HepG2 (cell line): ENCODE measurements at regions not wholly inside any gene's neighbourhood (a gene's known extent, or its start where the extent isn't known, plus 50 kb on each side); places are given as distances from the start of the nearest gene placed in this dataset.

Experiments used
- ARNTL ChIP-seq: sonication (generic); formaldehyde crosslinking; IDR thresholded peaks from 2 replicates; pipeline ENCODE4 v1.4.0; 2020; ENCODE audit warnings: mild to moderate bottlenecking, missing genetic modification reagents
- CHCHD3 ChIP-seq: sonication (generic); formaldehyde crosslinking; IDR thresholded peaks from 2 replicates; pipeline ENCODE4 v1.8.0; 2022; ENCODE audit warnings: mild to moderate bottlenecking, missing genetic modification reagents, moderate library complexity
- CTCF ChIP-seq: sonication (generic); formaldehyde crosslinking; IDR thresholded peaks from 2 replicates; pipeline ENCODE4 v1.5.0; 2020; ENCODE audit warnings: mild to moderate bottlenecking, missing genetic modification reagents, moderate library complexity
- RARA ChIP-seq: IDR thresholded peaks from 2 replicates; pipeline ENCODE4 v1.6.1; 2016; ENCODE audit warnings: missing genetic modification reagents, missing compliant biosample characterization
- YY1 ChIP-seq: IDR thresholded peaks from 2 replicates; pipeline ENCODE4 v1.6.1; 2011; ENCODE audit warnings: low read length, low read depth, moderate library complexity, mild to moderate bottlenecking; ENCODE audit not compliant: insufficient read depth, insufficient replicate concordance
- ZFP36L2 ChIP-seq: sonication (generic); formaldehyde crosslinking; IDR thresholded peaks from 2 replicates; pipeline ENCODE4 v1.4.0; 2020; ENCODE audit warnings: missing genetic modification reagents
- ZNF740 ChIP-seq: sonication (generic); formaldehyde crosslinking; IDR thresholded peaks from 2 replicates; pipeline ENCODE4 v1.4.0; 2020; ENCODE audit warnings: missing genetic modification reagents
- TF ChIP-seq, protein P1 (sequence below): sonication (generic); formaldehyde crosslinking; conservative IDR thresholded peaks from 2 replicates; pipeline ENCODE4 v1.8.0; 2022; ENCODE audit warnings: low read depth, missing genetic modification reagents

DNA sequence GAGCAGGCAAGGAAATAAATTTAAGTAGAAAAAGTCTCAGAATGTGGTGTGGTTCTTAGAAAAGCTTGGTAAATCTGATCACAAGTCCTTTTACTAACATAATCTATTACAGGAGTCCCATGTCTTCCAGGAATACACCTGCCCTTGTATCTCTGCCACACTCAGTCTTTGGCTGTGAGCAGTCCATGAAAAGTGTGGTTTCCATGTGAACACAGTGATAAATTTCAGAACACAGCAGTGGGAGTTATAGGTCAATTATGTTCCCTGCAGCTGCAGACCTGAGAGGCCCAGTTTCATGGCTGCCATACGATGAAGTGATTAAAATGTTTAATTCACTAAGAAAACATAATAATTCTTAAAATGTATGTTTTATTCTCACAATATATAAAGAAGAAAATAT is 366.9 kb upstream of the STAC start:
- TF ChIP-seq CTCF (no peak), ZFP36L2 (no peak), YY1 (no peak), RARA (no peak), ZNF740 (CRISPR knock-in tag) (no peak), CHCHD3 (no peak), ARNTL (CRISPR knock-in tag) (no peak)
- TF ChIP-seq, protein P1, sequence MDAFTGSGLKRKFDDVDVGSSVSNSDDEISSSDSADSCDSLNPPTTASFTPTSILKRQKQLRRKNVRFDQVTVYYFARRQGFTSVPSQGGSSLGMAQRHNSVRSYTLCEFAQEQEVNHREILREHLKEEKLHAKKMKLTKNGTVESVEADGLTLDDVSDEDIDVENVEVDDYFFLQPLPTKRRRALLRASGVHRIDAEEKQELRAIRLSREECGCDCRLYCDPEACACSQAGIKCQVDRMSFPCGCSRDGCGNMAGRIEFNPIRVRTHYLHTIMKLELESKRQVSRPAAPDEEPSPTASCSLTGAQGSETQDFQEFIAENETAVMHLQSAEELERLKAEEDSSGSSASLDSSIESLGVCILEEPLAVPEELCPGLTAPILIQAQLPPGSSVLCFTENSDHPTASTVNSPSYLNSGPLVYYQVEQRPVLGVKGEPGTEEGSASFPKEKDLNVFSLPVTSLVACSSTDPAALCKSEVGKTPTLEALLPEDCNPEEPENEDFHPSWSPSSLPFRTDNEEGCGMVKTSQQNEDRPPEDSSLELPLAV (CRISPR knock-in tag) = no peak
